Naive thymus-derived CD4-positive, alpha-beta T cell (primary cell): ENCODE measurements at regions not wholly inside any gene's neighbourhood (a gene's known extent, or its start where the extent isn't known, plus 50 kb on each side); places are given as distances from the start of the nearest gene placed in this dataset.
"Not testable (repeated sequence)": the region's sequence is repeated elsewhere in the genome, so short reads cannot be mapped to it uniquely, and the experiment has no call there.

ENCODE experiments used
- ATAC-seq: fragments of 150-1000 bp; cut with Tn5 transposase; 2 replicates; pipeline ENCODE4 v1.10.0; 2021; ENCODE audit warnings: mild to moderate bottlenecking, moderate library complexity
- CTCF ChIA-PET: fragments of 350-600 bp; sonication (Branson Sonifier 250); formaldehyde crosslinking; loops from one replicate; lab custom pipeline; 2021; ENCODE audit warnings: antibody characterized with exemption; lab: Charles Lee
- POLR2A ChIA-PET: fragments of 350-600 bp; sonication (Branson Sonifier 250); formaldehyde crosslinking; loops from one replicate; lab custom pipeline; 2021; ENCODE audit warnings: antibody characterized with exemption, inconsistent platforms; lab: Charles Lee
- DNase-seq, 9 donors: peaks; one replicate each; pipeline versions ENCODE4 v3.0.0 to v3.0.0-alpha.2; 2020 to 2022; ENCODE audit warnings: mixed read lengths in 1 of 9
- H3K27ac ChIP-seq: one replicate; pipeline ENCODE4 v1.7.0; 2013; ENCODE audit warnings: mild to moderate bottlenecking, low read depth, low read length, moderate library complexity
- H3K27me3 ChIP-seq, 2 donors: one replicate each; pipeline ENCODE4 v1.7.0; 2013; ENCODE audit warnings: low read length in 2 of 2, mild to moderate bottlenecking in 2 of 2, moderate library complexity in 2 of 2; ENCODE audit not compliant: control insufficient read depth in 2 of 2, insufficient read depth in 2 of 2
- H3K36me3 ChIP-seq, 3 experiments: 1 replicate in 2 of 3; 2 replicates in 1 of 3; pipeline ENCODE4 v1.7.0; 2013; ENCODE audit warnings: low read length in 3 of 3, mild to moderate bottlenecking in 3 of 3, moderate library complexity in 1 of 3; ENCODE audit not compliant: insufficient read depth in 3 of 3, control insufficient read depth in 2 of 3
- H3K4me1 ChIP-seq, 2 donors: one replicate each; pipeline ENCODE4 v1.7.0; 2013; ENCODE audit warnings: low read length in 2 of 2, mild to moderate bottlenecking in 2 of 2, moderate library complexity in 1 of 2; ENCODE audit not compliant: control insufficient read depth in 2 of 2, insufficient read depth in 2 of 2
- H3K4me3 ChIP-seq: 2 replicates; pipeline ENCODE4 v1.7.0; 2013; ENCODE audit warnings: mild to moderate bottlenecking, low read length
- H3K9me3 ChIP-seq, 3 experiments: 1 replicate in 2 of 3; 2 replicates in 1 of 3; pipeline ENCODE4 v1.7.0; 2013; ENCODE audit warnings: low read length in 3 of 3; ENCODE audit not compliant: control insufficient read depth in 2 of 3
- H3K27ac Mint-ChIP-seq, 9 donors: one replicate each; pipeline ENCODE4 v1.8.0; 2020 to 2022; ENCODE audit warnings: mixed read lengths in 9 of 9, mild to moderate bottlenecking in 8 of 9, moderate library complexity in 5 of 9, inconsistent platforms in 2 of 9
- H3K27me3 Mint-ChIP-seq, 5 donors: one replicate each; pipeline ENCODE4 v1.8.0; 2021 to 2022; ENCODE audit warnings: mixed read lengths in 5 of 5, mild to moderate bottlenecking in 1 of 5
- H3K36me3 Mint-ChIP-seq, 5 donors: one replicate each; pipeline ENCODE4 v1.8.0; 2020 to 2022; ENCODE audit warnings: mixed read lengths in 5 of 5, mild to moderate bottlenecking in 3 of 5, inconsistent platforms in 1 of 5
- H3K4me1 Mint-ChIP-seq, 7 donors: one replicate each; pipeline ENCODE4 v1.8.0; 2020 to 2022; ENCODE audit warnings: mixed read lengths in 7 of 7, mild to moderate bottlenecking in 3 of 7, inconsistent platforms in 1 of 7
- H3K4me3 Mint-ChIP-seq, 10 donors: one replicate each; pipeline ENCODE4 v1.8.0; 2020 to 2022; ENCODE audit warnings: mild to moderate bottlenecking in 10 of 10, mixed read lengths in 10 of 10, moderate library complexity in 6 of 10, inconsistent platforms in 2 of 10
- H3K9me3 Mint-ChIP-seq, 11 donors: one replicate each; pipeline ENCODE4 v1.8.0; 2020 to 2022; ENCODE audit warnings: mixed read lengths in 11 of 11, mild to moderate bottlenecking in 4 of 11, inconsistent platforms in 1 of 11, moderate library complexity in 1 of 11
- intact Hi-C, 2 donors: fragments of 100-400 bp; cut with micrococcal nuclease; formaldehyde crosslinking; loops; one replicate each; pipeline ENCODE4 v1.15.1; 2023

- H3K27me3 ChIP-seq, H3K4me3 ChIP-seq, H3K4me1 ChIP-seq, H3K27me3 Mint-ChIP-seq, CTCF ChIA-PET, intact Hi-C loops, H3K36me3 ChIP-seq, H3K4me3 Mint-ChIP-seq, H3K4me1 Mint-ChIP-seq, ATAC-seq, POLR2A ChIA-PET, H3K9me3 ChIP-seq, H3K27ac ChIP-seq, H3K9me3 Mint-ChIP-seq, H3K27ac Mint-ChIP-seq, H3K36me3 Mint-ChIP-seq: not testable (repeated sequence)
- DNase-seq, result peak in 1 of 9 donors; percentile 23
Observed at GRCh38 chr14:19097306-19097705, 130.1 kb downstream of the POTEM start.

DNA sequence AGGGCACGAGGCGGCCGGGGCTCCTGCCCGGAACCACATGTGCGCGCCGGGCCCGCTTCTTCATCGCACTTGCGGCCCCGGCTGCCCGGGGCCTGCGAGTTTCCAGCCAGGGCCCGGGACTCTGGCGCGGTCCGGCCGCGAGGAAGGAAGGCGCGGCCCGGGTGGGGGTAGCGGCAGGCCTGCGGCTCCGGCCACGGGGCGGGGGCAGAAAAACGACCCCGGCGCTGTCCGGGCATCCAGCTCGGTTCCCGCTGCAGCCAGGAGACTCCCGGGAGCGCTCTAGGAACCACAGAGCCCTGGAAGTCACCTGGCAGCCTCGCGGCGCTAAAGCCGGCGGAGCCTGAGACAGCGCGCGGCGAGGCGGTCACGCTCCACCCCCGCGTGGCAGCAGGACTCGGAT is 130.5 kb downstream of the POTEM start:
- H3K36me3 ChIP-seq, CTCF ChIA-PET, DNase-seq, H3K27me3 Mint-ChIP-seq, H3K9me3 ChIP-seq, H3K4me3 ChIP-seq, H3K4me1 ChIP-seq, ATAC-seq, H3K27me3 ChIP-seq, H3K4me3 Mint-ChIP-seq, H3K4me1 Mint-ChIP-seq, H3K9me3 Mint-ChIP-seq, H3K36me3 Mint-ChIP-seq, H3K27ac Mint-ChIP-seq, POLR2A ChIA-PET, intact Hi-C loops, H3K27ac ChIP-seq: not testable (repeated sequence)

DNA sequence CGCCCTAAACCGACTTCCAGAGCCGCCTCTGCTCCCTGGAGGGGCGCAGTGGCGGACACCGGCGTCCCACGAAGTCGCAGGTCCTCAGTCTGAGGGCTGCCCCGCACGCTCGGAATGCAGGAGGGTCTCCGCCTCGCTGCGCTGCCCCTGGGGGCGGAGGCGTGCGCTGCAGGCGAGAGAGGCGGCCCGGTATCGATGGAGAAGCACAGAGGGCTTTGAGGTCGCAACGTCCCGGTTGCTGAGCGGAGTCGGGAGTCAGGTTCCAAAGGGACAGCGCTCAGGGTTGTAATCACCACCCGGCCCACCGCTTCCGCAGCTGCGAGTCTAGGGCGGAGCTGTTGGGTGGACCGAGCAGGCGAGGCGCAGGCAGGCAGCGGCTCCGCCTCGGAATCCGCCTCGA is 131.0 kb downstream of the POTEM start:
- H3K36me3 ChIP-seq, H3K27ac ChIP-seq, intact Hi-C loops, H3K9me3 Mint-ChIP-seq, H3K4me1 Mint-ChIP-seq, H3K27ac Mint-ChIP-seq, H3K4me3 Mint-ChIP-seq, DNase-seq, H3K27me3 Mint-ChIP-seq, H3K4me1 ChIP-seq, H3K36me3 Mint-ChIP-seq, H3K4me3 ChIP-seq, H3K27me3 ChIP-seq, POLR2A ChIA-PET, CTCF ChIA-PET, H3K9me3 ChIP-seq: not testable (repeated sequence)
- peak; percentile 2 for ATAC-seq

- H3K4me3 Mint-ChIP-seq, H3K36me3 ChIP-seq, POLR2A ChIA-PET, H3K27me3 Mint-ChIP-seq, H3K4me1 Mint-ChIP-seq, DNase-seq, H3K36me3 Mint-ChIP-seq, H3K27me3 ChIP-seq, H3K27ac ChIP-seq, intact Hi-C loops, H3K4me1 ChIP-seq, CTCF ChIA-PET, H3K9me3 ChIP-seq, H3K4me3 ChIP-seq, H3K27ac Mint-ChIP-seq, H3K9me3 Mint-ChIP-seq: not testable (repeated sequence)
- peak; percentile 6 for ATAC-seq
Observed at GRCh38 chr14:19098732-19099131, 131.5 kb downstream of the POTEM start.

- CTCF ChIA-PET, H3K36me3 Mint-ChIP-seq, POLR2A ChIA-PET: not testable (repeated sequence)
Observed at GRCh38 chr14:19099336-19099735, 132.1 kb downstream of the POTEM start.

GRCh38 chr14:19099939-19100338 is 132.7 kb downstream of the POTEM start:
- POLR2A ChIA-PET, result not testable (repeated sequence)

More at GRCh38 chr14:19099336-19099735, 132.1 kb downstream of the POTEM start:
- H3K4me1 Mint-ChIP-seq, H3K27ac ChIP-seq, H3K27me3 Mint-ChIP-seq, H3K27ac Mint-ChIP-seq, DNase-seq, H3K9me3 ChIP-seq, H3K9me3 Mint-ChIP-seq, H3K4me3 Mint-ChIP-seq, intact Hi-C loops, H3K4me1 ChIP-seq, H3K27me3 ChIP-seq, H3K36me3 ChIP-seq, H3K4me3 ChIP-seq, ATAC-seq: not testable (repeated sequence)

GRCh38 chr14:19105551-19105950 is 138.3 kb downstream of the POTEM start:
- H3K4me3 ChIP-seq, H3K9me3 ChIP-seq, H3K27me3 Mint-ChIP-seq, POLR2A ChIA-PET, H3K36me3 Mint-ChIP-seq, ATAC-seq, H3K27ac Mint-ChIP-seq, H3K27ac ChIP-seq, H3K27me3 ChIP-seq, H3K4me3 Mint-ChIP-seq, H3K4me1 ChIP-seq, H3K36me3 ChIP-seq, CTCF ChIA-PET, H3K4me1 Mint-ChIP-seq, DNase-seq, H3K9me3 Mint-ChIP-seq, intact Hi-C loops: not testable (repeated sequence)

More at GRCh38 chr14:19099939-19100338, 132.7 kb downstream of the POTEM start:
- H3K27me3 Mint-ChIP-seq, H3K27me3 ChIP-seq, H3K27ac Mint-ChIP-seq, H3K4me3 ChIP-seq, H3K4me1 ChIP-seq, H3K9me3 ChIP-seq, H3K36me3 Mint-ChIP-seq, intact Hi-C loops, H3K4me1 Mint-ChIP-seq, H3K4me3 Mint-ChIP-seq, DNase-seq, CTCF ChIA-PET, H3K9me3 Mint-ChIP-seq, H3K36me3 ChIP-seq, H3K27ac ChIP-seq, ATAC-seq: not testable (repeated sequence)
